ENCODE measurements at regions not wholly inside any gene's neighbourhood (a gene's known extent, or its start where the extent isn't known, plus 50 kb on each side); places are given as distances from the start of the nearest gene placed in this dataset.

DNA sequence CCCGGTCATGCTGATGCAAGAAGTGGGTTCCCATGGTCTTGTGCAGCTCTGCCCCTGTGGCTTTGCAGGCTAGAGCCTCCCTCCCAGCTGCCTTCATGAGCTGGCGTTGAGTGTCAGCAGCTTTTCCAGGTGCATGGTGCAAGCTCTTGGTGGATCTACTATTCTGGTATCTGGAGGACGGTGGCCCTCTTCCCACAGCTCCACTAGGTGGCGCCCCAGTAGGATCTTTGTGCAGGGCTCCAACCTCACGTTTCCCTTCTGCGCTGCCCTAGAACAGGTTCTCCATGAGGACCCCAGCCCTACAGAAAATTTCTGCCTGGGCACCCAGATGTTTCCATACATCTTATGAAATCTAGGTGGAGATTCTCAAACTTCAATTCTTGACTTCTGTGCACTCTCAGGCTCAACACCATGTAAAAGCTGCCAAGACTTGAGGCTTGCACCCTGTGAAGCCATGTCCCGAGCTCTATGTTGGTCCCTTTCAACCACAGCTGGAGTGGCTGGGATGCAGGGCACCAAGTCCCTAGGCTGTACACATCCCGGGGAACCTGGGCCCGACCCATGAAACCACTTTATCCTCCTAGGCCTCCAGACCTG is 238.4 kb upstream of the MDFIC2 start:
- H3K4me3 ChIP-seq (ENCODE audit: low read depth, low read length) = no peak overlapping the region
- DNase-seq (ENCODE audit: low read depth) = peak; percentile 51
- no peaks in the 10 kb centered on the region for H3K36me3 ChIP-seq (ENCODE audit: control insufficient read depth, insufficient read depth, low read length)
- TF ChIP-seq, protein P1, sequence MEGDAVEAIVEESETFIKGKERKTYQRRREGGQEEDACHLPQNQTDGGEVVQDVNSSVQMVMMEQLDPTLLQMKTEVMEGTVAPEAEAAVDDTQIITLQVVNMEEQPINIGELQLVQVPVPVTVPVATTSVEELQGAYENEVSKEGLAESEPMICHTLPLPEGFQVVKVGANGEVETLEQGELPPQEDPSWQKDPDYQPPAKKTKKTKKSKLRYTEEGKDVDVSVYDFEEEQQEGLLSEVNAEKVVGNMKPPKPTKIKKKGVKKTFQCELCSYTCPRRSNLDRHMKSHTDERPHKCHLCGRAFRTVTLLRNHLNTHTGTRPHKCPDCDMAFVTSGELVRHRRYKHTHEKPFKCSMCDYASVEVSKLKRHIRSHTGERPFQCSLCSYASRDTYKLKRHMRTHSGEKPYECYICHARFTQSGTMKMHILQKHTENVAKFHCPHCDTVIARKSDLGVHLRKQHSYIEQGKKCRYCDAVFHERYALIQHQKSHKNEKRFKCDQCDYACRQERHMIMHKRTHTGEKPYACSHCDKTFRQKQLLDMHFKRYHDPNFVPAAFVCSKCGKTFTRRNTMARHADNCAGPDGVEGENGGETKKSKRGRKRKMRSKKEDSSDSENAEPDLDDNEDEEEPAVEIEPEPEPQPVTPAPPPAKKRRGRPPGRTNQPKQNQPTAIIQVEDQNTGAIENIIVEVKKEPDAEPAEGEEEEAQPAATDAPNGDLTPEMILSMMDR (IDR thresholded peaks at IDR 0.05; ENCODE audit: insufficient read depth, low read length, severe bottlenecking) = peak; percentile 84
- FAIRE-seq = no peak
- H3K27me3 ChIP-seq (ENCODE audit: control insufficient read depth, insufficient read depth, low read length) = no peaks in the 10 kb centered on the region

DNA sequence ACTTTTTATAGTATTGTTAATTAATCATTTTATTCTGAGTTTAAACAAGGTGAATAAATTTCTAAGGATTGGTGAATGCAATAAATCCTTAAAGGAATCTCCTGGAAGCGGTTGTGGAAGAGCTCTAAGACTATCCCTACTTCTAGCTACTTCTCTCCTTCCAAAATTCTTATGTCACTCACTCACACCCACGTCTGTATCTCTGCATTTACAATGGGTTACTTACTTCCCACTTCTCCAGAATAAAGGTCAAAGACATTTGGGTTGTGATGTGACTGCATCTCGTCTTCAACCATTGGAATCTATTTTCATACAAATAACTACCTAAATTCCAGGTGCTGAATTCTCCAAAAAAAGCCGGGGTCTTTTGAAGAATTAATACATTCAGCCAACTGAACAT is 234.2 kb upstream of the MDFIC2 start:
- Histone ChIP-seq H3K27me3 (ENCODE audit: control insufficient read depth, insufficient read depth, low read length) (peaks cover 1% of the 10 kb centered on the region), H3K36me3 (ENCODE audit: control insufficient read depth, insufficient read depth, low read length) (no peaks in the 10 kb centered on the region), H3K4me3 (ENCODE audit: low read depth, low read length) (no peak overlapping the region)
- FAIRE-seq = no peak
- TF ChIP-seq, protein P1 (IDR thresholded peaks at IDR 0.05; ENCODE audit: insufficient read depth, low read length, severe bottlenecking) = no peak
- DNase-seq (ENCODE audit: low read depth) = no peak

DNA sequence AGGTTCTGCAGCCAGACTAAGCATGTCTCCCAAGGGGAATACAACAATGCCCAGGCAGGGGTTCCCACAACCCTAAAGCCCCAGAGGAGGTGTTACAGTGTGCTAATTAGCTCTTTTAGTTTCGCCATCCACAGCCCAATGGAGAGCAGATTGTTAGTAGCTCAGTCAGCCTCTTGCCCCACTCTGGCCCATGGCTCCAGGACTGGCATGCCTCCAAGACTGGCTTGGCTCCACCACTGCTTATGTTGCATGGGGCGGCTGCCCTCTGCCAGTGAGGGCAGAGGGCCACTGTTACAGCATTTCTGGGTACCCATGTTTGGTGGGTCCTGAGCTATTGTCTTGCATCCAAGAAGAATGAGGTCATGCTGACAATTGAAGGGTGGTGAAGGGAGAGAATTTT is 231.1 kb upstream of the MDFIC2 start:
- H3K27me3 ChIP-seq (ENCODE audit: control insufficient read depth, insufficient read depth, low read length) = peaks cover 1% of the 10 kb centered on the region
- TF ChIP-seq, protein P1 (IDR thresholded peaks at IDR 0.05; ENCODE audit: insufficient read depth, low read length, severe bottlenecking) = no peak
- DNase-seq (ENCODE audit: low read depth) = no peak
- no peak for FAIRE-seq
- no peaks in the 10 kb centered on the region for H3K36me3 ChIP-seq (ENCODE audit: control insufficient read depth, insufficient read depth, low read length)
- no peak overlapping the region for H3K4me3 ChIP-seq (ENCODE audit: low read depth, low read length)

DNA sequence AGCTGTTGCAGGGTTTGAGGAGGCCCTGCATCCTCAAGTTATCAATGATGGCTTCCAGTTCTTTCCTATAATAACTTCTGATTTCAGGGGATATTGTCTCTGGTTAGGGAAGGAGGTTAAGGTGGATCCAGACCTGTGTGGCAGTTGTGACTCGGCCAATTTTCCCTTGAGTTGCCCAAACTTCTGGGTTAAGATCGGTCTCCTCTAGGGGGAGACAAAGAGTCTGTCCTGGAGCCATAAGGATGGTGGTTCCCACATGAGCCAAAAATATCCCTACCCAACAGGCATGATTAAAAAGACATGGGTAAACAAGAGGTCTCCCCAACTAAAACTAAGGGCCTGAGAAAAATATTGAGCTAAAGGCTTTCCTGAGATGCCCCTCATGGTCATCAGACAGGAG is 227.5 kb upstream of the MDFIC2 start:
- TF ChIP-seq, protein P1 (IDR thresholded peaks at IDR 0.05; ENCODE audit: insufficient read depth, low read length, severe bottlenecking) = no peak
- H3K4me3 ChIP-seq (ENCODE audit: low read depth, low read length) = no peak overlapping the region
- DNase-seq (ENCODE audit: low read depth) (no peak), FAIRE-seq (no peak)
- H3K27me3 ChIP-seq (ENCODE audit: control insufficient read depth, insufficient read depth, low read length) = peaks cover 3% of the 10 kb centered on the region
- no peaks in the 10 kb centered on the region for H3K36me3 ChIP-seq (ENCODE audit: control insufficient read depth, insufficient read depth, low read length)

DNA sequence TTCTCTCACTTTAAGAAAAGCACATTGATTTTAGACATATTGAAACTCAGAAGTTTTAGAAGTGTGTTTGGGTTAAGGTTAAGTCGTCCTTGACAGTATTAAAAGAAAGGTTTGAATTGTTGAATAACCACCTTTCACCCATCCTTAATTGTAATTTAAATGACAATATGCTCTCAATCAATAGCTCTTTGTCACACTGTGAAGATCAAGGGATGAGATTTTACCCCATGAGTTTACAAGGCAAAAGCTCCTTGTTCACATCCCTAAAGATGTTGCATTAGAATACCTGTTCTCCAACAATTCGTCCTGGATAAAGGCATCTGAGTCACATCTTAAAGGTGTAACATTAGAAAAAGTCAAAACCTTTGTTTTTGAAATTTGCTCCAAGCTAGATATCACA is 220.4 kb upstream of the MDFIC2 start:
- TF ChIP-seq, protein P1 (IDR thresholded peaks at IDR 0.05; ENCODE audit: insufficient read depth, low read length, severe bottlenecking) = no peak
- Histone ChIP-seq H3K27me3 (ENCODE audit: control insufficient read depth, insufficient read depth, low read length) (peaks cover 2% of the 10 kb centered on the region), H3K4me3 (ENCODE audit: low read depth, low read length) (no peak overlapping the region), H3K36me3 (ENCODE audit: control insufficient read depth, insufficient read depth, low read length) (no peaks in the 10 kb centered on the region)
- FAIRE-seq (no peak), DNase-seq (ENCODE audit: low read depth) (no peak)

DNA sequence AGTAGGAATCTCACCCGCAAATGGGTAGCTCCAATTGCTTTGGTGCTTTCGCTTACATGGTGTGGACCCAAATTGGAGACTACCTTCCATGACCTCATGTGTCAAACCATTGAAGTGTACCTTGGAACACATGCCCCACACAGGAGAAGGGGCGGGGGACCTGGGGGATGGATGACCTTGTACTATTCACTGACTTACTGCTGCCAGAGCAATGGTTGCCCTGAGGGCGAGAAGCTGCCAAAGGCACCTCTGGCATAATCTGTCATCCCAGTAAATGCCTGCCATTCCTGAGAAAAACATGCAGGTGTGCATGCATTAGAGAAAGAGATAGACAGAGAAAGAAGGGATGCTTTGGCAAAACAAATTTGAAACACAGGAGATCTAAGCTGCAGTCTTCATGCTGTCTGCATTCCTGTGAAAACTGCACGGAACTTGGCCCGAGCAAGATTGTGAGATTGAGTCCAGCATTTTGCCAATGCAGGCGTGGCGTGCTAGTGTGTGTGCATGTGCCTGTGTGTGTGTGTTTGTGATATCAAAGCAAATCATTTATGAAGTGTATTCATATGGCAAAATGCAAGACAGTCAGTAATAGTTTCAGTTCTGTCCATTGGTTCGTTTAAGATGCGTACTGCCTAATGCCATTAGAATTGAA is 219.5 kb upstream of the MDFIC2 start:
- Histone ChIP-seq H3K27me3 (ENCODE audit: control insufficient read depth, insufficient read depth, low read length) (peaks cover 2% of the 10 kb centered on the region), H3K36me3 (ENCODE audit: control insufficient read depth, insufficient read depth, low read length) (no peaks in the 10 kb centered on the region), H3K4me3 (ENCODE audit: low read depth, low read length) (no peak overlapping the region)
- TF ChIP-seq, protein P1 (IDR thresholded peaks at IDR 0.05; ENCODE audit: insufficient read depth, low read length, severe bottlenecking) = no peak
- no peak for DNase-seq (ENCODE audit: low read depth)
- peak; percentile 70 for FAIRE-seq
